Endothelial cell of umbilical vein (primary cell): ENCODE measurements at regions not wholly inside any gene's neighbourhood (a gene's known extent, or its start where the extent isn't known, plus 50 kb on each side); places are given as distances from the start of the nearest gene placed in this dataset.

Source experiments
- BruUV-seq: library from RNA; stranded (reverse); fragments of 400-500 nt; replicated peaks from 2 replicates; lab custom pipeline; 2021; lab: Mats Ljungman, UMichigan
- CTCF ChIA-PET: fragments of 300-600, 350-600 bp; sonication (Branson Sonifier 250); formaldehyde crosslinking; loops from one replicate; lab custom pipeline; 2021; ENCODE audit warnings: antibody characterized with exemption, inconsistent platforms; lab: Charles Lee
- POLR2A ChIA-PET: fragments of 300-600, 350-600 bp; sonication (Branson Sonifier 250); formaldehyde crosslinking; loops from one replicate; lab custom pipeline; 2021; ENCODE audit warnings: antibody characterized with exemption, inconsistent platforms; lab: Charles Lee
- DNase-seq: peaks from one replicate; pipeline ENCODE4 v3.0.0-alpha.2; 2011; ENCODE audit warnings: low read depth, low spot score
- FAIRE-seq: peaks from 2 replicates; lab custom pipeline; 2011; peaks lifted over from hg19 to GRCh38; lab: Jason Lieb, UNC
- H2AFZ ChIP-seq: 2 replicates; pipeline ENCODE4 v1.6.0; 2012; ENCODE audit warnings: low read depth, low read length, control low read depth, inconsistent platforms
- H3K27ac ChIP-seq: 2 replicates; pipeline ENCODE4 v1.5.1; 2011; ENCODE audit warnings: low read depth, mild to moderate bottlenecking, control low read depth, low read length, moderate library complexity; ENCODE audit not compliant: insufficient read depth
- H3K27me3 ChIP-seq, 2 experiments: 2 replicates each; pipeline versions ENCODE4 v1.6.0 to v1.6.1; 2011; ENCODE audit warnings: low read length in 2 of 2, mixed read lengths in 1 of 2; ENCODE audit not compliant: control insufficient read depth in 2 of 2, insufficient read depth in 2 of 2
- H3K36me3 ChIP-seq, 2 experiments: 2 replicates in 1 of 2; 3 replicates in 1 of 2; pipeline ENCODE4 v1.5.1; 2011; ENCODE audit warnings: low read length in 2 of 2, mild to moderate bottlenecking in 1 of 2, moderate library complexity in 1 of 2; ENCODE audit not compliant: control insufficient read depth in 2 of 2, insufficient read depth in 2 of 2; ENCODE audit errors: extremely low read depth in 1 of 2
- H3K4me1 ChIP-seq: 3 replicates; pipeline ENCODE4 v1.5.1; 2011; ENCODE audit warnings: mild to moderate bottlenecking, low read length; ENCODE audit not compliant: control insufficient read depth, insufficient read depth; ENCODE audit errors: extremely low read depth
- H3K4me2 ChIP-seq: 2 replicates; pipeline ENCODE4 v1.6.1; 2011; ENCODE audit warnings: low read length, control low read depth, mixed read lengths; ENCODE audit not compliant: insufficient read depth
- H3K4me3 ChIP-seq, 3 experiments: fragments of 200-600 bp in 1 of 3; sonication (generic), shearing (Covaris generic) in 1 of 3; replicated peaks in 1 of 3; 2 replicates each; pipeline ENCODE4 v1.5.1; 2011 to 2016; ENCODE audit warnings: control low read depth in 3 of 3, low read length in 3 of 3, mild to moderate bottlenecking in 2 of 3, inconsistent platforms in 1 of 3, low read depth in 1 of 3, moderate library complexity in 1 of 3; ENCODE audit not compliant: insufficient read depth in 1 of 3
- H3K79me2 ChIP-seq: 2 replicates; pipeline ENCODE4 v1.6.0; 2012; ENCODE audit warnings: low read length, inconsistent platforms; ENCODE audit not compliant: control insufficient read depth, insufficient read depth
- H3K9ac ChIP-seq: replicated peaks from 2 replicates; pipeline ENCODE3; 2011; ENCODE audit warnings: low read length, control low read depth; ENCODE audit not compliant: insufficient read depth; ENCODE audit errors: extremely low read depth
- H3K9me1 ChIP-seq: replicated peaks from 3 replicates; pipeline ENCODE4 v1.6.0; 2011; ENCODE audit warnings: mild to moderate bottlenecking, low read length; ENCODE audit not compliant: control insufficient read depth, insufficient read depth; ENCODE audit errors: extremely low read depth
- H3K9me3 ChIP-seq: replicated peaks from 2 replicates; pipeline ENCODE4 v1.5.1; 2012; ENCODE audit warnings: low read length, inconsistent platforms; ENCODE audit not compliant: control insufficient read depth, insufficient read depth
- H4K20me1 ChIP-seq: replicated peaks from 2 replicates; pipeline ENCODE3; 2011; ENCODE audit warnings: mild to moderate bottlenecking, low read length; ENCODE audit not compliant: control insufficient read depth, insufficient read depth; ENCODE audit errors: extremely low read depth
- EZH2 ChIP-seq: IDR thresholded peaks from 2 replicates; pipeline ENCODE4 v1.6.1; 2012; ENCODE audit warnings: borderline replicate concordance, low read depth, mild to moderate bottlenecking, moderate library complexity, low read length, inconsistent platforms; ENCODE audit not compliant: severe bottlenecking
- FOS ChIP-seq: IDR thresholded peaks from 2 replicates; pipeline ENCODE4 v1.6.1; 2011; ENCODE audit warnings: mild to moderate bottlenecking, low read length, moderate library complexity, borderline replicate concordance; ENCODE audit not compliant: insufficient read depth
- GATA2 ChIP-seq: IDR thresholded peaks from 2 replicates; pipeline ENCODE4 v1.7.0; 2011; ENCODE audit warnings: low read depth, mild to moderate bottlenecking, moderate library complexity, mixed read lengths, low read length; ENCODE audit not compliant: insufficient read length, insufficient read depth
- JUN ChIP-seq: IDR thresholded peaks from 2 replicates; pipeline ENCODE4 v1.6.1; 2011; ENCODE audit warnings: borderline replicate concordance, low read depth; ENCODE audit not compliant: insufficient read length, insufficient read depth
- MYC ChIP-seq: IDR thresholded peaks from one replicate; pipeline ENCODE4 v1.6.1; 2011; ENCODE audit warnings: mild to moderate bottlenecking, low read depth, low read length
- POLR2A ChIP-seq: IDR thresholded peaks from 2 replicates; pipeline ENCODE4 v1.6.1; 2012; ENCODE audit warnings: low read depth, mild to moderate bottlenecking, control low read depth, low read length
- POLR2AphosphoS5 ChIP-seq: IDR thresholded peaks from 2 replicates; pipeline ENCODE4 v1.6.1; 2012; ENCODE audit warnings: low read depth, mild to moderate bottlenecking, control low read depth, low read length, moderate library complexity; ENCODE audit not compliant: insufficient read depth
- dilution Hi-C: fragments of 300-500 bp; cut with MboI; formaldehyde crosslinking; loops from one replicate; pipeline ENCODE4 v1.15.0; 2019; ENCODE audit warnings: low sequenced_read_pairs; ENCODE audit not compliant: extremely low pct_ligation_motif_present
- intact Hi-C: fragments of 100-400 bp; cut with micrococcal nuclease; formaldehyde crosslinking; loops from one replicate; pipeline ENCODE4 v1.10.0; 2022
- TF ChIP-seq, protein P1 (sequence below), 2 donors: IDR thresholded peaks; 1 replicate in 1 of 2; 2 replicates in 1 of 2; pipeline ENCODE4 v1.5.1; 2011; ENCODE audit warnings: low read length in 2 of 2, mild to moderate bottlenecking in 2 of 2, moderate library complexity in 2 of 2, control low read depth in 1 of 2, inconsistent platforms in 1 of 2, low read depth in 1 of 2; ENCODE audit not compliant: insufficient read depth in 1 of 2; ENCODE audit errors: extremely low read depth in 1 of 2
- TF ChIP-seq, protein P2 (sequence below): IDR thresholded peaks from 2 replicates; pipeline ENCODE4 v1.6.1; 2011; ENCODE audit not compliant: insufficient read depth, insufficient read length

DNA sequence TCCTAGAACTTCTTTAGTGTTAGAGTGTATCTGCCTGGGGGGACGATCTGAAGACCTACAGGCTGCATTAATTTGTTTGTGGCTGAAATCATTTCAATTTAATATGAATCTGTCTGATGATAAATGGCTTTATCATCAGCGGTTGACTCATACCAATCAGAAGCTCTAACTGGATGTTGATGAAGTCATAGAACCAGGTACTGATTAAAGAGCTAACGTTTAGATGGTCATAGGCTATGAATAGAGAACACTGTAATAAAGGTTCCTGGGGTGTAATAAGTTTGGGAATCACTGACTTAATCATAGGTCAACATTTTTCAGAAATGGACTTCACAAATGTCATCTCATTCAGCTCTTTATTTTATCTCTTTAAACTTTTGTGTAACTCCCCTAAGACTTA is 329.9 kb downstream of the MSX2 start:
- H3K4me2 ChIP-seq, result no peak overlapping the region
- TF ChIP-seq FOS (no peak), POLR2A (no peak)
- H3K9ac ChIP-seq, result no peak overlapping the region
- peaks cover 2% of the 10 kb centered on the region for H3K9me3 ChIP-seq
- H3K9me1 ChIP-seq, result no peaks in the 10 kb centered on the region
- no peaks in the 10 kb centered on the region for H3K36me3 ChIP-seq
- H3K4me3 ChIP-seq, result no peak overlapping the region
- no peak for DNase-seq
- no peaks in the 10 kb centered on the region for H3K4me1 ChIP-seq
- CTCF ChIA-PET, result no interaction called here
- intact Hi-C loops, result no loop called here
- dilution Hi-C loops, result no loop called here
- no peak overlapping the region for H2AFZ ChIP-seq
- no peaks in the 10 kb centered on the region for H4K20me1 ChIP-seq
- H3K79me2 ChIP-seq, result no peaks in the 10 kb centered on the region
- FAIRE-seq, result no peak
- POLR2A ChIA-PET, result no interaction called here
- BruUV-seq, result no TSS peak
- no peaks in the 10 kb centered on the region for H3K27me3 ChIP-seq
- H3K27ac ChIP-seq, result no peak overlapping the region

DNA sequence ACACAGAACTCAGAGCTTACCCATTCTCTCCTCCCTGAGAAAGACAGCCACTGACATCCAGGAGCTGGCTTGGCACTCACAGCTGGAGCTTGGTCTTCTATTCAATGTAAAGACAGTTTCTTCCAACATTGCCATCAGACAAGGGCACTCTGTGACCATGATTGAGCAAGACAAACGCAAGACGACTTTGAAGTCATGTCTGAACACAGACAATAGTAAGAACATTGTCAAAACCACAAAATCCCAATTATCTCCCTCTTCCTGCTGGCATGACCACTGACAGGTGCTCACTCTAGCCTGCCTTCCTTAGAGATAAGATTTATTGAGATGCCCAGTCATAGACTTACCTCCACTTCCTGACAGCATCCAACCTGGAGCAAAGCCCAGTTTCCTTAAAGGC is 328.0 kb downstream of the MSX2 start:
- Histone ChIP-seq H3K4me3 (no peak overlapping the region), H3K9me1 (no peaks in the 10 kb centered on the region), H3K9me3 (peaks cover 5% of the 10 kb centered on the region), H3K4me2 (no peak overlapping the region), H3K4me1 (no peaks in the 10 kb centered on the region), H2AFZ (no peak overlapping the region), H3K79me2 (no peaks in the 10 kb centered on the region), H3K36me3 (no peaks in the 10 kb centered on the region), H3K9ac (no peak overlapping the region), H3K27me3 (no peaks in the 10 kb centered on the region), H3K27ac (no peak overlapping the region), H4K20me1 (no peaks in the 10 kb centered on the region)
- DNase-seq (no peak), FAIRE-seq (no peak)
- BruUV-seq, result no TSS peak
- no peak for TF ChIP-seq FOS
- no peak for TF ChIP-seq MYC
- TF ChIP-seq, protein P1, sequence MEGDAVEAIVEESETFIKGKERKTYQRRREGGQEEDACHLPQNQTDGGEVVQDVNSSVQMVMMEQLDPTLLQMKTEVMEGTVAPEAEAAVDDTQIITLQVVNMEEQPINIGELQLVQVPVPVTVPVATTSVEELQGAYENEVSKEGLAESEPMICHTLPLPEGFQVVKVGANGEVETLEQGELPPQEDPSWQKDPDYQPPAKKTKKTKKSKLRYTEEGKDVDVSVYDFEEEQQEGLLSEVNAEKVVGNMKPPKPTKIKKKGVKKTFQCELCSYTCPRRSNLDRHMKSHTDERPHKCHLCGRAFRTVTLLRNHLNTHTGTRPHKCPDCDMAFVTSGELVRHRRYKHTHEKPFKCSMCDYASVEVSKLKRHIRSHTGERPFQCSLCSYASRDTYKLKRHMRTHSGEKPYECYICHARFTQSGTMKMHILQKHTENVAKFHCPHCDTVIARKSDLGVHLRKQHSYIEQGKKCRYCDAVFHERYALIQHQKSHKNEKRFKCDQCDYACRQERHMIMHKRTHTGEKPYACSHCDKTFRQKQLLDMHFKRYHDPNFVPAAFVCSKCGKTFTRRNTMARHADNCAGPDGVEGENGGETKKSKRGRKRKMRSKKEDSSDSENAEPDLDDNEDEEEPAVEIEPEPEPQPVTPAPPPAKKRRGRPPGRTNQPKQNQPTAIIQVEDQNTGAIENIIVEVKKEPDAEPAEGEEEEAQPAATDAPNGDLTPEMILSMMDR (IDR thresholded peaks at IDR 0.05; ENCODE audit: extremely low read depth in 1 of 2, insufficient read depth in 1 of 2, low read depth in 1 of 2, low read length in 2 of 2), result no peak
- no peak for TF ChIP-seq EZH2
- no peak for TF ChIP-seq GATA2
- TF ChIP-seq POLR2AphosphoS5, result no peak
- no peak for TF ChIP-seq POLR2A
- no peak for TF ChIP-seq JUN
- TF ChIP-seq, protein P2, sequence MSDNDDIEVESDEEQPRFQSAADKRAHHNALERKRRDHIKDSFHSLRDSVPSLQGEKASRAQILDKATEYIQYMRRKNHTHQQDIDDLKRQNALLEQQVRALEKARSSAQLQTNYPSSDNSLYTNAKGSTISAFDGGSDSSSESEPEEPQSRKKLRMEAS, result no peak
- dilution Hi-C loops (no loop called here), intact Hi-C loops (no loop called here)
- CTCF ChIA-PET, result no interaction called here
- POLR2A ChIA-PET, result no interaction called here
